Activated T-helper 17 cell treated with anti-CD3 and anti-CD28 coated beads, Interleukin-2, amount 50 U/mL, for 72 hours (primary cell): ENCODE measurements at regions not wholly inside any gene's neighbourhood (a gene's known extent, or its start where the extent isn't known, plus 50 kb on each side); places are given as distances from the start of the nearest gene placed in this dataset.

Experiments
- ATAC-seq: fragments of 150-1000 bp; cut with Tn5 transposase; replicated peaks from 2 replicates; pipeline ENCODE4 v1.10.0; 2021; ENCODE audit warnings: mild to moderate bottlenecking, moderate library complexity
- H3K27ac Mint-ChIP-seq: one replicate; pipeline ENCODE4 v1.8.0; 2022; ENCODE audit warnings: mixed read lengths
- H3K27me3 Mint-ChIP-seq: one replicate; pipeline ENCODE4 v1.8.0; 2022; ENCODE audit warnings: mixed read lengths
- H3K36me3 Mint-ChIP-seq: one replicate; pipeline ENCODE4 v1.8.0; 2022; ENCODE audit warnings: low read depth, mild to moderate bottlenecking, mixed read lengths
- H3K4me1 Mint-ChIP-seq: one replicate; pipeline ENCODE4 v1.8.0; 2022; ENCODE audit warnings: mixed read lengths
- H3K4me3 Mint-ChIP-seq: one replicate; pipeline ENCODE4 v1.8.0; 2022; ENCODE audit warnings: mild to moderate bottlenecking, mixed read lengths
- H3K9me3 Mint-ChIP-seq: one replicate; pipeline ENCODE4 v1.8.0; 2022; ENCODE audit warnings: mixed read lengths

DNA sequence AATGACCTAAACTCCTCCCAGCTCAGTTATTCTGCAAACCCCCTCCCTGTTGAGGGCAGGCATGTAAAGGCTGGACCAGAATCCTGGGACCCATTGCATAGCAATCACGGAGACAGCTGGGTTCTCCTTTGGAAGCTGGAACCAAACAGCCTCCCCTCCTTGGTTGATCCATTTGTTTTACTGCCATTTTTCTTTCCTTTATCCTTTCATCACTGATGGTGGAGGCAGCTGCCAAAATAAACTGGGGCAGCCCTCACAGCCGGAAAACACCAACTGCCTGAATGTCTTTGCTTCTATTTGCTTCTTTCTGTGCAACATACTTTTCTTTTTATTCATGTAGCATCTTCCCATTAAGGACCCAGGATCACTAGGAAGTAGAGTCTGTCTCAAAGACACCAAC is 150.0 kb upstream of the SYT13 start:
- H3K9me3 Mint-ChIP-seq, result peaks cover 11% of the 10 kb centered on the region
- no peaks in the 10 kb centered on the region for H3K36me3 Mint-ChIP-seq
- no peak overlapping the region for H3K27ac Mint-ChIP-seq
- no peak overlapping the region for H3K4me3 Mint-ChIP-seq
- no peak for ATAC-seq
- peaks cover 16% of the 10 kb centered on the region for H3K27me3 Mint-ChIP-seq
- no peaks in the 10 kb centered on the region for H3K4me1 Mint-ChIP-seq

- no peak overlapping the region for H3K27ac Mint-ChIP-seq
- H3K27me3 Mint-ChIP-seq, result peaks cover 15% of the 10 kb centered on the region
- ATAC-seq, result no peak
- H3K36me3 Mint-ChIP-seq, result no peaks in the 10 kb centered on the region
- H3K9me3 Mint-ChIP-seq, result peaks cover 9% of the 10 kb centered on the region
- H3K4me1 Mint-ChIP-seq, result no peaks in the 10 kb centered on the region
- no peak overlapping the region for H3K4me3 Mint-ChIP-seq
These were observed 149.6 kb upstream of the SYT13 start for GRCh38 chr11:45435706-45436105.

GRCh38 chr11:45432910-45433309 is 146.8 kb upstream of the SYT13 start:
- peaks cover 25% of the 10 kb centered on the region for H3K27me3 Mint-ChIP-seq
- no peak overlapping the region for H3K27ac Mint-ChIP-seq
- no peaks in the 10 kb centered on the region for H3K9me3 Mint-ChIP-seq
- no peak overlapping the region for H3K4me3 Mint-ChIP-seq
- no peaks in the 10 kb centered on the region for H3K36me3 Mint-ChIP-seq
- no peak for ATAC-seq
- H3K4me1 Mint-ChIP-seq, result no peaks in the 10 kb centered on the region

- no peak overlapping the region for H3K27ac Mint-ChIP-seq
- H3K4me3 Mint-ChIP-seq, result no peak overlapping the region
- no peak for ATAC-seq
- no peaks in the 10 kb centered on the region for H3K36me3 Mint-ChIP-seq
- no peaks in the 10 kb centered on the region for H3K9me3 Mint-ChIP-seq
- peaks cover 25% of the 10 kb centered on the region for H3K27me3 Mint-ChIP-seq
- no peaks in the 10 kb centered on the region for H3K4me1 Mint-ChIP-seq
These were observed 146.0 kb upstream of the SYT13 start for GRCh38 chr11:45432100-45432499.

DNA sequence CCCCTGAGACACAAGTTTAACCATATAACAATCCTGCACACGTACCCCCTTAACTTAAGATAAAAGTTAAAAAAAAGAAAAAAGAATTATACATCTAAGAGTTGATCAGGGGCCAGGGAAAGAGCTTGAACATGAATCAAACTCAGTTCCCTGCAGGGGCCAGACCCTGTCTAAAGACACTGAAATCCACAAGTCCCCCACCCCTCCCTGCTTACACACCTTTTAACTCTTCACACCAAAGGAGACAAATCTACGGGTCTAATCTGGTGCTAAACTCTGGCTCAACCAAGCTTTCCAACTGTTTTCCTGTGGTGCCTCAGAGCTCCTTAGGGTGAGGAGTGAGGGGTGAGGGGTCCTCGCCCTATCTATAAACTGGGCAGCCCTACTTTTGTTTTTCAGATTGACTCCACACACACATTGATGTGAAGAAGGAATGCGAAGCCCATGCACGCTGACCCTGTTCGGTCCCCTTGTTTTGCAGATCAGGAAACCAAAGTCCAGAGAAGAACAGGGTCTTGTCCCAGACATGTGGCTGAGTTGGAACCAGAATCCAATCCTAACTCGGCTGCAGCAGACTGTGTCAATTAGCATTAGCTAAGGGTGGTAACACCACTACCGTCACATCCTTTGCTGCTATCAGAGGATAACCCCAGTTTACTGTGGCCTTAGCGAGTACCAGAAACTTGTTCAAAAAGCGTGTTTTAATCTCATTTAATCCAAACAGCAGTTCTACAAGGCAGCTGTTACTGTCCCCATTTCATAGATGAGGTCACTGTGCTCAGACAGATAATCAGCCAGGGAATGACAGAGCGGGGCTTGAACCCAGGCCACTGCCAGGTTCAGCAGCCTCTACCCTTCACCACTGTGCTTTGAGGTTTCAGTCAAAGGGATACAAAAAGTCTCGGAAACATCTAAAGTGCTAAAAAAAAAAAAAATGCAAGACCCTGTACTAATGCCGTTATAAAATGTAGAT is 145.2 kb upstream of the SYT13 start:
- ATAC-seq, result no peak
- Mint-ChIP-seq H3K27ac (no peak overlapping the region), H3K9me3 (no peaks in the 10 kb centered on the region), H3K4me1 (no peaks in the 10 kb centered on the region), H3K36me3 (no peaks in the 10 kb centered on the region), H3K4me3 (no peak overlapping the region), H3K27me3 (peaks cover 24% of the 10 kb centered on the region)

GRCh38 chr11:45430361-45430760 is 144.2 kb upstream of the SYT13 start:
- H3K4me1 Mint-ChIP-seq, result no peaks in the 10 kb centered on the region

GRCh38 chr11:45429719-45430118 is 143.6 kb upstream of the SYT13 start:
- H3K27me3 Mint-ChIP-seq, result peaks cover 26% of the 10 kb centered on the region
- H3K36me3 Mint-ChIP-seq, result no peaks in the 10 kb centered on the region
- no peak for ATAC-seq
- no peaks in the 10 kb centered on the region for H3K9me3 Mint-ChIP-seq
- no peak overlapping the region for H3K4me3 Mint-ChIP-seq
- no peaks in the 10 kb centered on the region for H3K4me1 Mint-ChIP-seq
- no peak overlapping the region for H3K27ac Mint-ChIP-seq

More at GRCh38 chr11:45430361-45430760, 144.2 kb upstream of the SYT13 start:
- ATAC-seq, result no peak
- H3K36me3 Mint-ChIP-seq, result no peaks in the 10 kb centered on the region
- no peak overlapping the region for H3K27ac Mint-ChIP-seq
- H3K4me3 Mint-ChIP-seq, result no peak overlapping the region
- H3K9me3 Mint-ChIP-seq, result no peaks in the 10 kb centered on the region
- peaks cover 28% of the 10 kb centered on the region for H3K27me3 Mint-ChIP-seq

- no peak overlapping the region for H3K4me3 Mint-ChIP-seq
- ATAC-seq, result no peak
- H3K27me3 Mint-ChIP-seq, result peaks cover 26% of the 10 kb centered on the region
- no peaks in the 10 kb centered on the region for H3K9me3 Mint-ChIP-seq
- no peaks in the 10 kb centered on the region for H3K4me1 Mint-ChIP-seq
- H3K36me3 Mint-ChIP-seq, result no peaks in the 10 kb centered on the region
- H3K27ac Mint-ChIP-seq, result no peak overlapping the region
These were observed 142.5 kb upstream of the SYT13 start for GRCh38 chr11:45428541-45429230.

- H3K27ac Mint-ChIP-seq, result no peak overlapping the region
These were observed 142.0 kb upstream of the SYT13 start for GRCh38 chr11:45428116-45428515.

GRCh38 chr11:45424411-45425180 is 138.5 kb upstream of the SYT13 start:
- H3K27me3 Mint-ChIP-seq, result peaks cover 31% of the 10 kb centered on the region
- H3K27ac Mint-ChIP-seq, result no peak overlapping the region
- no peaks in the 10 kb centered on the region for H3K4me1 Mint-ChIP-seq
- no peaks in the 10 kb centered on the region for H3K9me3 Mint-ChIP-seq
- ATAC-seq, result no peak
- H3K4me3 Mint-ChIP-seq, result no peak overlapping the region
- no peaks in the 10 kb centered on the region for H3K36me3 Mint-ChIP-seq

More at GRCh38 chr11:45428116-45428515, 142.0 kb upstream of the SYT13 start:
- no peaks in the 10 kb centered on the region for H3K4me1 Mint-ChIP-seq
- no peaks in the 10 kb centered on the region for H3K36me3 Mint-ChIP-seq
- H3K9me3 Mint-ChIP-seq, result no peaks in the 10 kb centered on the region
- no peak overlapping the region for H3K4me3 Mint-ChIP-seq
- ATAC-seq, result no peak
- peaks cover 26% of the 10 kb centered on the region for H3K27me3 Mint-ChIP-seq

DNA sequence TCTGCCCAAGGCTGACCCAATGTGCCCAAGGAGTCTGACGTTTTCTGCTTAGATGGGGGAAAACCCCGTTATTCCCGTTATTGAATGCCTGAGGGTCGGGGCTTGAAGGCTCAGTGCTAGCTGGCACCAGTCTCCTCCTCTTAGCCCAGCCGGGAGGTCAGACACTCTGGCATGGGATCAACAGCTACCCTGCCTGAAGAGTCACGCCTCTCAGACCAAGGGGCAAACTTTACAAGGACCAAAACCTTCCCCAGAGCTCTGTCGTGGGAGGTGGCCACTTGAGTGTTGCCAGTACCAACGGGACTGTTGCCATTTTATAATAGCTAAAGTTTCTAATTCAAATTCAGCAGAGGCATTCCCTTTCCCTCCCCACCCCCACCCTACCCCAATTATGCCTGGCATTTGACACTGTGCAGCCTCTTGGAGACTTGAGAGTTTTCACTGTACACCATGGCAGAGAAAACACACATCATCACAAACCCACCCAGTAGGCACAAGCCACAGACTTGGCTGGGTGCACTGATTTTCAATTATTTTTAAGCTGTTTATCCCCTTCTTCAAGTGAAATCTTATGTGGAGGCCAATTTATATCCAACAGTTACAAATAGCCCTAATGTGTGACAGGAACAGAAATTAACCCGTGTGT is 137.5 kb upstream of the SYT13 start:
- H3K36me3 Mint-ChIP-seq, result no peaks in the 10 kb centered on the region
- H3K4me3 Mint-ChIP-seq, result no peak overlapping the region
- H3K4me1 Mint-ChIP-seq, result no peaks in the 10 kb centered on the region
- H3K27me3 Mint-ChIP-seq, result peaks cover 25% of the 10 kb centered on the region
- H3K9me3 Mint-ChIP-seq, result no peaks in the 10 kb centered on the region
- ATAC-seq, result no peak
- no peak overlapping the region for H3K27ac Mint-ChIP-seq

DNA sequence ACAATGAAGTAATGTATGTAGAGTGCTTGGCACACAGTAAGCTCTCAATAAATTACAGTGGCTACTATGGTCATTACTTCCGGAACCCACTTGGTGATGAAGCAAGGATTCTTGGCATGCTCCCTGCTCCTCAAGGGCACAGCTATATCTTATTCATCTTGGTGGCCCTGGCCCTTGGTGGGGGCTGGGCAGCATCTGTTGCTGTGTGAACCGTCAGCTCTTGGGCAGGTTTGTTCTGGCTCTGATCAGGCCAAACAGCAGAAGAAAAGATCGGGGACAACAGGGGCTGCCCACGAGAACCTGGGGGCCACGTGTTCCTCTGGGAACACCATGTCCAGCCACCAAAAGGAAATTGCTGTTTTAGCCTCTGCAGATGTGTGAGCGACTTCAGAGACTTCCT is 136.9 kb upstream of the SYT13 start:
- Mint-ChIP-seq H3K27me3 (peaks cover 24% of the 10 kb centered on the region), H3K9me3 (no peaks in the 10 kb centered on the region), H3K36me3 (no peaks in the 10 kb centered on the region), H3K4me3 (no peak overlapping the region), H3K4me1 (no peaks in the 10 kb centered on the region), H3K27ac (no peak overlapping the region)
- ATAC-seq, result no peak

GRCh38 chr11:45414088-45414487 is 127.9 kb upstream of the SYT13 start:
- H3K27ac Mint-ChIP-seq, result no peak overlapping the region
- H3K27me3 Mint-ChIP-seq, result peaks cover 32% of the 10 kb centered on the region
- H3K4me1 Mint-ChIP-seq, result no peaks in the 10 kb centered on the region
- no peak for ATAC-seq
- no peak overlapping the region for H3K4me3 Mint-ChIP-seq
- no peaks in the 10 kb centered on the region for H3K9me3 Mint-ChIP-seq
- no peaks in the 10 kb centered on the region for H3K36me3 Mint-ChIP-seq
